Adipocyte (in vitro differentiated cells): ENCODE measurements at regions not wholly inside any gene's neighbourhood (a gene's known extent, or its start where the extent isn't known, plus 50 kb on each side); places are given as distances from the start of the nearest gene placed in this dataset.
A peak's percentile ranks its signal among the peaks of the same experiment; 100 is the strongest.

Experiments used
- DNase-seq: peaks from one replicate; pipeline ENCODE4 v3.0.0-alpha.2; 2015; ENCODE audit warnings: low read depth
- H3K27me3 ChIP-seq: replicated peaks from 2 replicates; pipeline ENCODE4 v1.7.0; 2013; ENCODE audit warnings: mild to moderate bottlenecking, low read length, moderate library complexity; ENCODE audit not compliant: control insufficient read depth, insufficient read depth
- H3K36me3 ChIP-seq: 2 replicates; pipeline ENCODE4 v1.7.0; 2013; ENCODE audit warnings: low read length, mild to moderate bottlenecking, moderate library complexity; ENCODE audit not compliant: control insufficient read depth, insufficient read depth, severe bottlenecking
- H3K4me1 ChIP-seq: 2 replicates; pipeline ENCODE4 v1.7.0; 2013; ENCODE audit warnings: mild to moderate bottlenecking, low read length, moderate library complexity; ENCODE audit not compliant: control insufficient read depth, insufficient read depth
- H3K4me3 ChIP-seq: 2 replicates; pipeline ENCODE4 v1.7.0; 2013; ENCODE audit warnings: mild to moderate bottlenecking, low read length, moderate library complexity
- H3K9ac ChIP-seq: 2 replicates; pipeline ENCODE4 v1.7.0; 2013; ENCODE audit warnings: mild to moderate bottlenecking, low read length, moderate library complexity
- H3K9me3 ChIP-seq: 2 replicates; pipeline ENCODE4 v1.7.0; 2013; ENCODE audit warnings: mild to moderate bottlenecking, low read length, moderate library complexity; ENCODE audit not compliant: control insufficient read depth

- Histone ChIP-seq H3K4me1 (no peaks in the 10 kb centered on the region), H3K36me3 (no peaks in the 10 kb centered on the region), H3K27me3 (no peaks in the 10 kb centered on the region), H3K9ac (no peak overlapping the region), H3K4me3 (no peak overlapping the region), H3K9me3 (no peaks in the 10 kb centered on the region)
- peak; percentile 63 for DNase-seq
These were observed 558.5 kb downstream of the CPS1 start for GRCh38 chr2:211114826-211115455.

- no peak overlapping the region for H3K4me3 ChIP-seq
- H3K9ac ChIP-seq: no peak overlapping the region
- no peaks in the 10 kb centered on the region for H3K9me3 ChIP-seq
- no peaks in the 10 kb centered on the region for H3K27me3 ChIP-seq
- no peaks in the 10 kb centered on the region for H3K36me3 ChIP-seq
- no peaks in the 10 kb centered on the region for H3K4me1 ChIP-seq
- no peak for DNase-seq
These were observed 560.6 kb downstream of the CPS1 start for GRCh38 chr2:211117026-211117425.

- Histone ChIP-seq H3K4me3 (no peak overlapping the region), H3K9ac (no peak overlapping the region), H3K36me3 (no peaks in the 10 kb centered on the region)
These were observed 569.9 kb downstream of the CPS1 start for GRCh38 chr2:211126256-211126655.

GRCh38 chr2:211127501-211127900 lies 571.1 kb downstream of the CPS1 start:
- H3K9ac ChIP-seq: no peak overlapping the region
- H3K36me3 ChIP-seq: no peaks in the 10 kb centered on the region
- H3K27me3 ChIP-seq: no peaks in the 10 kb centered on the region
- H3K4me1 ChIP-seq: peaks cover 10% of the 10 kb centered on the region
- H3K4me3 ChIP-seq: no peak overlapping the region
- H3K9me3 ChIP-seq: no peaks in the 10 kb centered on the region
- no peak for DNase-seq

More at GRCh38 chr2:211126256-211126655, 569.9 kb downstream of the CPS1 start:
- no peaks in the 10 kb centered on the region for H3K9me3 ChIP-seq
- H3K4me1 ChIP-seq: no peaks in the 10 kb centered on the region
- no peaks in the 10 kb centered on the region for H3K27me3 ChIP-seq
- no peak for DNase-seq

- Histone ChIP-seq H3K9me3 (no peaks in the 10 kb centered on the region), H3K9ac (no peak overlapping the region), H3K4me3 (no peak overlapping the region), H3K36me3 (no peaks in the 10 kb centered on the region), H3K27me3 (no peaks in the 10 kb centered on the region), H3K4me1 (peaks cover 10% of the 10 kb centered on the region)
- no peak for DNase-seq
These were observed 571.9 kb downstream of the CPS1 start for GRCh38 chr2:211128287-211128686.

GRCh38 chr2:211129798-211130197 lies 573.4 kb downstream of the CPS1 start:
- Histone ChIP-seq H3K27me3 (no peaks in the 10 kb centered on the region), H3K4me1 (peaks cover 10% of the 10 kb centered on the region)

GRCh38 chr2:211132046-211132445 lies 575.6 kb downstream of the CPS1 start:
- Histone ChIP-seq H3K36me3 (no peaks in the 10 kb centered on the region), H3K9ac (no peak overlapping the region), H3K27me3 (no peaks in the 10 kb centered on the region), H3K4me3 (no peak overlapping the region), H3K9me3 (peaks cover 9% of the 10 kb centered on the region), H3K4me1 (peaks cover 10% of the 10 kb centered on the region)
- DNase-seq: no peak

More at GRCh38 chr2:211129798-211130197, 573.4 kb downstream of the CPS1 start:
- Histone ChIP-seq H3K4me3 (no peak overlapping the region), H3K36me3 (no peaks in the 10 kb centered on the region), H3K9me3 (no peaks in the 10 kb centered on the region), H3K9ac (no peak overlapping the region)
- DNase-seq: no peak

- Histone ChIP-seq H3K4me3 (no peak overlapping the region), H3K9me3 (peaks cover 9% of the 10 kb centered on the region), H3K27me3 (no peaks in the 10 kb centered on the region)
These were observed 576.2 kb downstream of the CPS1 start for GRCh38 chr2:211132573-211132972.

GRCh38 chr2:211133766-211134165 lies 577.4 kb downstream of the CPS1 start:
- Histone ChIP-seq H3K4me1 (peaks cover 10% of the 10 kb centered on the region), H3K9me3 (peaks cover 9% of the 10 kb centered on the region), H3K27me3 (no peaks in the 10 kb centered on the region), H3K9ac (no peak overlapping the region), H3K36me3 (no peaks in the 10 kb centered on the region), H3K4me3 (no peak overlapping the region)
- peak; percentile 18 for DNase-seq

More at GRCh38 chr2:211132573-211132972, 576.2 kb downstream of the CPS1 start:
- Histone ChIP-seq H3K9ac (no peak overlapping the region), H3K36me3 (no peaks in the 10 kb centered on the region), H3K4me1 (peaks cover 10% of the 10 kb centered on the region)
- DNase-seq: peak; percentile 57

GRCh38 chr2:211138551-211138950 lies 582.2 kb downstream of the CPS1 start:
- Histone ChIP-seq H3K27me3 (no peaks in the 10 kb centered on the region), H3K4me3 (no peak overlapping the region)
- DNase-seq: no peak

GRCh38 chr2:211141646-211142045 lies 585.2 kb downstream of the CPS1 start:
- peak; percentile 12 for DNase-seq
- no peak overlapping the region for H3K9ac ChIP-seq
- peaks cover 20% of the 10 kb centered on the region for H3K4me1 ChIP-seq
- no peaks in the 10 kb centered on the region for H3K9me3 ChIP-seq
- H3K27me3 ChIP-seq: no peaks in the 10 kb centered on the region
- H3K4me3 ChIP-seq: no peak overlapping the region
- H3K36me3 ChIP-seq: no peaks in the 10 kb centered on the region

More at GRCh38 chr2:211138551-211138950, 582.2 kb downstream of the CPS1 start:
- Histone ChIP-seq H3K9ac (no peak overlapping the region), H3K36me3 (no peaks in the 10 kb centered on the region), H3K9me3 (peaks cover 9% of the 10 kb centered on the region), H3K4me1 (peaks cover 5% of the 10 kb centered on the region)

GRCh38 chr2:211144078-211144477 lies 587.7 kb downstream of the CPS1 start:
- H3K9ac ChIP-seq: peak overlapping the region; percentile 39
- peak; percentile 87 for DNase-seq
- H3K4me1 ChIP-seq: peaks cover 20% of the 10 kb centered on the region
- peak overlapping the region; percentile 59 for H3K4me3 ChIP-seq
- no peaks in the 10 kb centered on the region for H3K27me3 ChIP-seq
- no peaks in the 10 kb centered on the region for H3K9me3 ChIP-seq
- no peaks in the 10 kb centered on the region for H3K36me3 ChIP-seq
